ENCODE measurements at regions not wholly inside any gene's neighbourhood (a gene's known extent, or its start where the extent isn't known, plus 50 kb on each side); places are given as distances from the start of the nearest gene placed in this dataset.

GRCh38 chr4:104643805-104644204 lies 149.1 kb upstream of the CXXC4 start:
- TF ChIP-seq RARB (CRISPR knock-in tag; IDR thresholded peaks at IDR 0.05) (no peak), POU6F1 (CRISPR knock-in tag; IDR thresholded peaks at IDR 0.05; ENCODE audit: borderline replicate concordance, low read depth) (no peak), ISL1 (CRISPR knock-in tag; IDR thresholded peaks at IDR 0.05) (no peak), TOX (CRISPR knock-in tag; IDR thresholded peaks at IDR 0.05; ENCODE audit: borderline replicate concordance) (no peak)

Data from SK-N-SH treated with all-trans-retinoic acid at 6 μM for 48 hours (cell line).